ENCODE measurements at regions not wholly inside any gene's neighbourhood (a gene's known extent, or its start where the extent isn't known, plus 50 kb on each side); places are given as distances from the start of the nearest gene placed in this dataset.

- H3K27me3 ChIP-seq, result no peaks in the 10 kb centered on the region
- peaks cover 3% of the 10 kb centered on the region for H3K9me3 Mint-ChIP-seq
- no peak overlapping the region for H3K9ac ChIP-seq
- no peaks in the 10 kb centered on the region for H3K4me1 ChIP-seq
- H3K27me3 Mint-ChIP-seq (ENCODE audit: insufficient read depth, low read depth), result peaks cover 2% of the 10 kb centered on the region
- no peak overlapping the region for H3K27ac Mint-ChIP-seq
- H3K79me2 ChIP-seq (ENCODE audit: low read depth), result no peaks in the 10 kb centered on the region
- H3K4me3 ChIP-seq, result no peak overlapping the region
- no peaks in the 10 kb centered on the region for H3K36me3 Mint-ChIP-seq
- H3K4me2 ChIP-seq, result no peak overlapping the region
- no peaks in the 10 kb centered on the region for H3K36me3 ChIP-seq
- H3K4me1 Mint-ChIP-seq, result no peaks in the 10 kb centered on the region
- no peak for TF ChIP-seq EZH2 (IDR thresholded peaks at IDR 0.05)
- no peak for TF ChIP-seq EZH2phosphoT487 (IDR thresholded peaks at IDR 0.05)
- TF ChIP-seq, protein P1, sequence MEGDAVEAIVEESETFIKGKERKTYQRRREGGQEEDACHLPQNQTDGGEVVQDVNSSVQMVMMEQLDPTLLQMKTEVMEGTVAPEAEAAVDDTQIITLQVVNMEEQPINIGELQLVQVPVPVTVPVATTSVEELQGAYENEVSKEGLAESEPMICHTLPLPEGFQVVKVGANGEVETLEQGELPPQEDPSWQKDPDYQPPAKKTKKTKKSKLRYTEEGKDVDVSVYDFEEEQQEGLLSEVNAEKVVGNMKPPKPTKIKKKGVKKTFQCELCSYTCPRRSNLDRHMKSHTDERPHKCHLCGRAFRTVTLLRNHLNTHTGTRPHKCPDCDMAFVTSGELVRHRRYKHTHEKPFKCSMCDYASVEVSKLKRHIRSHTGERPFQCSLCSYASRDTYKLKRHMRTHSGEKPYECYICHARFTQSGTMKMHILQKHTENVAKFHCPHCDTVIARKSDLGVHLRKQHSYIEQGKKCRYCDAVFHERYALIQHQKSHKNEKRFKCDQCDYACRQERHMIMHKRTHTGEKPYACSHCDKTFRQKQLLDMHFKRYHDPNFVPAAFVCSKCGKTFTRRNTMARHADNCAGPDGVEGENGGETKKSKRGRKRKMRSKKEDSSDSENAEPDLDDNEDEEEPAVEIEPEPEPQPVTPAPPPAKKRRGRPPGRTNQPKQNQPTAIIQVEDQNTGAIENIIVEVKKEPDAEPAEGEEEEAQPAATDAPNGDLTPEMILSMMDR (IDR thresholded peaks at IDR 0.05), result no peak
- H3K27ac ChIP-seq, result no peak overlapping the region
- no peak overlapping the region for H2AFZ ChIP-seq (replicated peaks)
- no peak overlapping the region for H3K4me3 Mint-ChIP-seq
- no peak for DNase-seq (ENCODE audit: low spot score)
- no peaks in the 10 kb centered on the region for H3F3A ChIP-seq (ENCODE audit: low read depth)
- no peaks in the 10 kb centered on the region for H4K20me1 ChIP-seq (ENCODE audit: low read depth)
- H3K9me3 ChIP-seq (ENCODE audit: low read depth), result peaks cover 6% of the 10 kb centered on the region
These were observed 778.3 kb upstream of the ALCAM start for GRCh38 chr3:104588442-104588841.

- H2AFZ ChIP-seq (replicated peaks), result no peak overlapping the region
- no peaks in the 10 kb centered on the region for H3K4me1 ChIP-seq
- TF ChIP-seq EZH2 (IDR thresholded peaks at IDR 0.05), result no peak
- H3K4me2 ChIP-seq, result no peak overlapping the region
- peaks cover 3% of the 10 kb centered on the region for H3K9me3 Mint-ChIP-seq
- H3K9ac ChIP-seq, result no peak overlapping the region
- peaks cover 2% of the 10 kb centered on the region for H3K27me3 Mint-ChIP-seq (ENCODE audit: insufficient read depth, low read depth)
- no peaks in the 10 kb centered on the region for H3F3A ChIP-seq (ENCODE audit: low read depth)
- no peaks in the 10 kb centered on the region for H3K36me3 ChIP-seq
- no peak overlapping the region for H3K27ac Mint-ChIP-seq
- no peak overlapping the region for H3K4me3 ChIP-seq
- H4K20me1 ChIP-seq (ENCODE audit: low read depth), result no peaks in the 10 kb centered on the region
- H3K9me3 ChIP-seq (ENCODE audit: low read depth), result peaks cover 6% of the 10 kb centered on the region
- DNase-seq (ENCODE audit: low spot score), result no peak
- no peaks in the 10 kb centered on the region for H3K36me3 Mint-ChIP-seq
- H3K27ac ChIP-seq, result no peak overlapping the region
- H3K27me3 ChIP-seq, result no peaks in the 10 kb centered on the region
- no peaks in the 10 kb centered on the region for H3K4me1 Mint-ChIP-seq
- H3K79me2 ChIP-seq (ENCODE audit: low read depth), result no peaks in the 10 kb centered on the region
- H3K4me3 Mint-ChIP-seq, result no peak overlapping the region
These were observed 774.9 kb upstream of the ALCAM start for GRCh38 chr3:104591776-104592175.

DNA sequence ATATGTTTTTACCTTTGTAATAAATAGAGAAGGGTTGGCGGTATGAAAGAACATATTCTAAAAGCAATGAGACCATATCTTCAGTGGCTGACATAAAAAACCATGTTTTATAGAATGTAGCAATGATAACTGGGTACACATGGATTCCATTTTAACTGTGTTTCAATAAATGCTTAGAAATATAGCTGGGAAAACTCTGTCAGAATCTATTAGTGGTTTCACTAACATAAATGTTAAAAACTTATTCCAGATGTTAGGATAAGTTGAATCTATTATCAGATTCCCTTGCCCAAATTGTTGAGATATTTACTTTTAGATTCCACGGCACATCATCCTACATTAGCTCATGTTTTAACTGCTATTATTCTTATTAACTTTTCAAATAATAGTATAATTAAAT lies 772.2 kb upstream of the ALCAM start:
- H3F3A ChIP-seq (ENCODE audit: low read depth), result no peaks in the 10 kb centered on the region
- H3K4me1 ChIP-seq, result no peaks in the 10 kb centered on the region
- no peak overlapping the region for H3K4me3 ChIP-seq
- no peak overlapping the region for H3K27ac ChIP-seq
- no peak for DNase-seq (ENCODE audit: low spot score)
- Mint-ChIP-seq H3K36me3 (no peaks in the 10 kb centered on the region), H3K27ac (no peak overlapping the region), H3K4me3 (no peak overlapping the region), H3K4me1 (peaks cover 2% of the 10 kb centered on the region), H3K27me3 (ENCODE audit: insufficient read depth, low read depth) (no peaks in the 10 kb centered on the region), H3K9me3 (peaks cover 2% of the 10 kb centered on the region)
- peaks cover 6% of the 10 kb centered on the region for H3K9me3 ChIP-seq (ENCODE audit: low read depth)
- no peaks in the 10 kb centered on the region for H3K27me3 ChIP-seq
- TF ChIP-seq, protein P1 (IDR thresholded peaks at IDR 0.05), result no peak
- TF ChIP-seq EZH2phosphoT487 (IDR thresholded peaks at IDR 0.05) (no peak), EZH2 (IDR thresholded peaks at IDR 0.05) (no peak)
- H3K9ac ChIP-seq, result no peak overlapping the region
- H3K79me2 ChIP-seq (ENCODE audit: low read depth), result no peaks in the 10 kb centered on the region
- no peak overlapping the region for H2AFZ ChIP-seq (replicated peaks)
- H4K20me1 ChIP-seq (ENCODE audit: low read depth), result no peaks in the 10 kb centered on the region
- H3K4me2 ChIP-seq, result no peak overlapping the region
- H3K36me3 ChIP-seq, result no peaks in the 10 kb centered on the region

- Histone ChIP-seq H3K27me3 (no peaks in the 10 kb centered on the region), H3K79me2 (ENCODE audit: low read depth) (no peaks in the 10 kb centered on the region), H3K27ac (no peak overlapping the region), H3K4me1 (no peaks in the 10 kb centered on the region), H3K4me2 (no peak overlapping the region), H3F3A (ENCODE audit: low read depth) (no peaks in the 10 kb centered on the region), H2AFZ (replicated peaks) (no peak overlapping the region), H3K36me3 (no peaks in the 10 kb centered on the region), H3K9ac (no peak overlapping the region), H3K9me3 (ENCODE audit: low read depth) (no peaks in the 10 kb centered on the region), H3K4me3 (no peak overlapping the region), H4K20me1 (ENCODE audit: low read depth) (no peaks in the 10 kb centered on the region)
- Mint-ChIP-seq H3K27me3 (ENCODE audit: insufficient read depth, low read depth) (no peaks in the 10 kb centered on the region), H3K36me3 (no peaks in the 10 kb centered on the region), H3K4me1 (peaks cover 2% of the 10 kb centered on the region), H3K4me3 (no peak overlapping the region), H3K27ac (no peak overlapping the region), H3K9me3 (no peaks in the 10 kb centered on the region)
- no peak for TF ChIP-seq EZH2 (IDR thresholded peaks at IDR 0.05)
- TF ChIP-seq, protein P1 (IDR thresholded peaks at IDR 0.05), result no peak
- DNase-seq (ENCODE audit: low spot score), result no peak
These were observed 770.7 kb upstream of the ALCAM start for GRCh38 chr3:104596054-104596453.

All from neural progenitor cell (in vitro differentiated cells).